ENCODE measurements at regions not wholly inside any gene's neighbourhood (a gene's known extent, or its start where the extent isn't known, plus 50 kb on each side); places are given as distances from the start of the nearest gene placed in this dataset.

DNA sequence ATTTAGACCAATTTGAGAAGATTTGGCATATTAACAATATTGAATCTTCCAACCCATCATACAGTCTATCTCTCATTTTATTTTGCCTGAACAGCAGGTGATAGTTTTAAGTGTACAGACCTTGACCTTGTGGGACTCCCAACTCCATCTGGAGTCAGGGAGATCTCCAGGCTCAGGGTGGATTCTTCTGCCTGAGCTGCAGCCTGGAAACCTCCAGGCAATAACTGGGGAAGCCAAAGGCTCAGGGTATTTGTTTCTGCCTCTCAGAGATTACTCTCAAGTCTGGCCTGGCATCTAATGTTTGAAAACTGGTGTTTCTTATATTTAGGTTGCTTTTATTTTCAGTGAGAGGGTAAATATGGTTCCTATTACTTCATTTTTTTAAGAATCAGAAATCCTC, 102.1 kb upstream of the C1QTNF9B start:
- TF ChIP-seq, protein P1, sequence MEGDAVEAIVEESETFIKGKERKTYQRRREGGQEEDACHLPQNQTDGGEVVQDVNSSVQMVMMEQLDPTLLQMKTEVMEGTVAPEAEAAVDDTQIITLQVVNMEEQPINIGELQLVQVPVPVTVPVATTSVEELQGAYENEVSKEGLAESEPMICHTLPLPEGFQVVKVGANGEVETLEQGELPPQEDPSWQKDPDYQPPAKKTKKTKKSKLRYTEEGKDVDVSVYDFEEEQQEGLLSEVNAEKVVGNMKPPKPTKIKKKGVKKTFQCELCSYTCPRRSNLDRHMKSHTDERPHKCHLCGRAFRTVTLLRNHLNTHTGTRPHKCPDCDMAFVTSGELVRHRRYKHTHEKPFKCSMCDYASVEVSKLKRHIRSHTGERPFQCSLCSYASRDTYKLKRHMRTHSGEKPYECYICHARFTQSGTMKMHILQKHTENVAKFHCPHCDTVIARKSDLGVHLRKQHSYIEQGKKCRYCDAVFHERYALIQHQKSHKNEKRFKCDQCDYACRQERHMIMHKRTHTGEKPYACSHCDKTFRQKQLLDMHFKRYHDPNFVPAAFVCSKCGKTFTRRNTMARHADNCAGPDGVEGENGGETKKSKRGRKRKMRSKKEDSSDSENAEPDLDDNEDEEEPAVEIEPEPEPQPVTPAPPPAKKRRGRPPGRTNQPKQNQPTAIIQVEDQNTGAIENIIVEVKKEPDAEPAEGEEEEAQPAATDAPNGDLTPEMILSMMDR (IDR thresholded peaks at IDR 0.05; ENCODE audit: extremely low read depth, low read depth, low read length), result no peak
- no peak overlapping the region for H3K27ac ChIP-seq (ENCODE audit: low read depth, low read length)
- H3K9me3 ChIP-seq (ENCODE audit: low read depth, low read length), result no peaks in the 10 kb centered on the region

GRCh38 chr13:24002206-24002815, 105.0 kb upstream of the C1QTNF9B start:
- Histone ChIP-seq H3K27me3 (ENCODE audit: insufficient read depth, low read length) (no peaks in the 10 kb centered on the region), H3K27ac (ENCODE audit: low read depth, low read length) (no peak overlapping the region), H3K79me2 (ENCODE audit: insufficient read depth, low read length) (no peaks in the 10 kb centered on the region), H2AFZ (ENCODE audit: low read length) (no peak overlapping the region), H3K4me2 (ENCODE audit: insufficient read depth, low read length) (no peak overlapping the region), H3K4me3 (ENCODE audit: insufficient read depth, low read length) (no peak overlapping the region), H4K20me1 (ENCODE audit: insufficient read depth, low read length) (no peaks in the 10 kb centered on the region), H3K4me1 (ENCODE audit: insufficient read depth, low read length) (no peaks in the 10 kb centered on the region), H3K36me3 (ENCODE audit: insufficient read depth, low read length) (no peaks in the 10 kb centered on the region), H3K9me3 (ENCODE audit: low read depth, low read length) (no peaks in the 10 kb centered on the region)
- DNase-seq (ENCODE audit: insufficient read length, low spot score, missing footprints), result no peak
- TF ChIP-seq, protein P1 (IDR thresholded peaks at IDR 0.05; ENCODE audit: extremely low read depth, low read depth, low read length), result no peak

More for the DNA sequence above, 102.1 kb upstream of the C1QTNF9B start:
- Histone ChIP-seq H3K4me3 (ENCODE audit: insufficient read depth, low read length) (no peak overlapping the region), H4K20me1 (ENCODE audit: insufficient read depth, low read length) (no peaks in the 10 kb centered on the region), H2AFZ (ENCODE audit: low read length) (no peak overlapping the region), H3K79me2 (ENCODE audit: insufficient read depth, low read length) (no peaks in the 10 kb centered on the region), H3K27me3 (ENCODE audit: insufficient read depth, low read length) (no peaks in the 10 kb centered on the region), H3K4me1 (ENCODE audit: insufficient read depth, low read length) (no peaks in the 10 kb centered on the region), H3K36me3 (ENCODE audit: insufficient read depth, low read length) (no peaks in the 10 kb centered on the region), H3K4me2 (ENCODE audit: insufficient read depth, low read length) (no peak overlapping the region)
- no peak for DNase-seq (ENCODE audit: insufficient read length, low spot score, missing footprints)

GRCh38 chr13:24004142-24004899, 107.0 kb upstream of the C1QTNF9B start:
- TF ChIP-seq, protein P1 (IDR thresholded peaks at IDR 0.05; ENCODE audit: extremely low read depth, low read depth, low read length), result no peak
- Histone ChIP-seq H3K4me2 (ENCODE audit: insufficient read depth, low read length) (no peak overlapping the region), H3K27ac (ENCODE audit: low read depth, low read length) (no peak overlapping the region), H3K79me2 (ENCODE audit: insufficient read depth, low read length) (no peaks in the 10 kb centered on the region), H3K27me3 (ENCODE audit: insufficient read depth, low read length) (no peaks in the 10 kb centered on the region), H2AFZ (ENCODE audit: low read length) (no peak overlapping the region), H3K9me3 (ENCODE audit: low read depth, low read length) (no peaks in the 10 kb centered on the region), H3K4me1 (ENCODE audit: insufficient read depth, low read length) (peaks cover 2% of the 10 kb centered on the region), H4K20me1 (ENCODE audit: insufficient read depth, low read length) (no peaks in the 10 kb centered on the region), H3K36me3 (ENCODE audit: insufficient read depth, low read length) (no peaks in the 10 kb centered on the region), H3K4me3 (ENCODE audit: insufficient read depth, low read length) (no peak overlapping the region)
- no peak for DNase-seq (ENCODE audit: insufficient read length, low spot score, missing footprints)

DNA sequence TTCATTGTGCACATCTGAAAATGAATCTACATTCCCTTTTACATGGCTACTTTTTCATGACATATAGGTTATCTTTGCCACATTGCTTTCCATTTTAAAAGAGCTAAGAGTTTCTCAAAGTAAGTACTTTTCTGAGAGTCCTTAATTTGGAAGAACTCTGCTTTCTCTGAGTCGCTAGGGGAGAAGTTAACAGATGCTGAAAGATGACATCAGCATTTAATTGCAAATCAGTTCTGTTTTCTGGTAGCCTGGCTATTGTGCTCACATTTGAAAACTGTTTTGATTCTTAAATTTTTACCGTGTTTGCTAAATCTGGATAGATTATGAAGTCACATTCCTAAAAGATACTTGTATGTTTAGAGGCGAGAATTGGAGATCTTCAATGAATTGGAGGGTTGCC, 107.7 kb upstream of the C1QTNF9B start:
- peaks cover 2% of the 10 kb centered on the region for H3K4me1 ChIP-seq (ENCODE audit: insufficient read depth, low read length)
- no peak overlapping the region for H3K27ac ChIP-seq (ENCODE audit: low read depth, low read length)
- H3K79me2 ChIP-seq (ENCODE audit: insufficient read depth, low read length), result no peaks in the 10 kb centered on the region
- no peak overlapping the region for H3K4me3 ChIP-seq (ENCODE audit: insufficient read depth, low read length)
- TF ChIP-seq, protein P1 (IDR thresholded peaks at IDR 0.05; ENCODE audit: extremely low read depth, low read depth, low read length), result no peak
- no peaks in the 10 kb centered on the region for H4K20me1 ChIP-seq (ENCODE audit: insufficient read depth, low read length)
- no peak overlapping the region for H2AFZ ChIP-seq (ENCODE audit: low read length)
- H3K4me2 ChIP-seq (ENCODE audit: insufficient read depth, low read length), result no peak overlapping the region
- H3K36me3 ChIP-seq (ENCODE audit: insufficient read depth, low read length), result no peaks in the 10 kb centered on the region
- H3K27me3 ChIP-seq (ENCODE audit: insufficient read depth, low read length), result no peaks in the 10 kb centered on the region
- H3K9me3 ChIP-seq (ENCODE audit: low read depth, low read length), result no peaks in the 10 kb centered on the region
- DNase-seq (ENCODE audit: insufficient read length, low spot score, missing footprints), result no peak

Measured in osteoblast (primary cell).